Spleen (tissue), 7 donors: ENCODE measurements at regions not wholly inside any gene's neighbourhood (a gene's known extent, or its start where the extent isn't known, plus 50 kb on each side); places are given as distances from the start of the nearest gene placed in this dataset.

Experiments
- POLR2A ChIP-seq, 3 donors: fragments of 450-650 bp; IDR thresholded peaks; one replicate each; pipeline ENCODE4 v1.5.1; 2017; ENCODE audit warnings: antibody characterized with exemption in 3 of 3, mild to moderate bottlenecking in 1 of 3
- POLR2AphosphoS5 ChIP-seq, 3 donors: sonication (generic); formaldehyde crosslinking; IDR thresholded peaks; one replicate each; pipeline ENCODE4 v1.5.1; 2017; ENCODE audit warnings: antibody characterized with exemption in 3 of 3
- TF ChIP-seq, protein P1 (sequence below), 11 experiments: fragments of 200-600 bp in 7 of 11; fragments of 450-650 bp in 4 of 11; sonication (generic) in 4 of 11; IDR thresholded peaks in 8 of 11; conservative IDR thresholded peaks in 3 of 11; 1 replicate in 7 of 11; 2 replicates in 4 of 11; pipeline versions ENCODE4 v1.4.0 to v1.8.0; 2016 to 2021; ENCODE audit warnings: antibody characterized with exemption in 11 of 11, inconsistent platforms in 4 of 11, mild to moderate bottlenecking in 1 of 11
- donor health status: DM: no; HTN: no; CAD: no; lungs with moderate emphysema.
- donor health status: DM: no; HTN: no; CAD: no.
- donor health status: DM: no; HTN: no; CAD: no.

GRCh38 chr2:215727507-215728503 is 285.5 kb downstream of the MREG start:
- TF ChIP-seq, protein P1, sequence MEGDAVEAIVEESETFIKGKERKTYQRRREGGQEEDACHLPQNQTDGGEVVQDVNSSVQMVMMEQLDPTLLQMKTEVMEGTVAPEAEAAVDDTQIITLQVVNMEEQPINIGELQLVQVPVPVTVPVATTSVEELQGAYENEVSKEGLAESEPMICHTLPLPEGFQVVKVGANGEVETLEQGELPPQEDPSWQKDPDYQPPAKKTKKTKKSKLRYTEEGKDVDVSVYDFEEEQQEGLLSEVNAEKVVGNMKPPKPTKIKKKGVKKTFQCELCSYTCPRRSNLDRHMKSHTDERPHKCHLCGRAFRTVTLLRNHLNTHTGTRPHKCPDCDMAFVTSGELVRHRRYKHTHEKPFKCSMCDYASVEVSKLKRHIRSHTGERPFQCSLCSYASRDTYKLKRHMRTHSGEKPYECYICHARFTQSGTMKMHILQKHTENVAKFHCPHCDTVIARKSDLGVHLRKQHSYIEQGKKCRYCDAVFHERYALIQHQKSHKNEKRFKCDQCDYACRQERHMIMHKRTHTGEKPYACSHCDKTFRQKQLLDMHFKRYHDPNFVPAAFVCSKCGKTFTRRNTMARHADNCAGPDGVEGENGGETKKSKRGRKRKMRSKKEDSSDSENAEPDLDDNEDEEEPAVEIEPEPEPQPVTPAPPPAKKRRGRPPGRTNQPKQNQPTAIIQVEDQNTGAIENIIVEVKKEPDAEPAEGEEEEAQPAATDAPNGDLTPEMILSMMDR (IDR thresholded peaks at IDR 0.05 in 8 of 11, conservative IDR thresholded peaks at IDR 0.05 in 3 of 11), result no peak
- no peak for TF ChIP-seq POLR2AphosphoS5 (IDR thresholded peaks at IDR 0.05)
- TF ChIP-seq POLR2A (IDR thresholded peaks at IDR 0.05), result no peak
